LNCAP (cell line): ENCODE measurements at regions not wholly inside any gene's neighbourhood (a gene's known extent, or its start where the extent isn't known, plus 50 kb on each side); places are given as distances from the start of the nearest gene placed in this dataset.

Experiments used
- CTCF ChIP-seq: fragments of 450-650 bp; IDR thresholded peaks from 2 replicates; pipeline ENCODE4 v1.5.1; 2017; ENCODE audit warnings: mild to moderate bottlenecking

GRCh38 chr1:63269571-63269970, 52.8 kb upstream of the FOXD3 start:
- TF ChIP-seq CTCF, result no peak
